Naive B cell (primary cell): ENCODE measurements at regions not wholly inside any gene's neighbourhood (a gene's known extent, or its start where the extent isn't known, plus 50 kb on each side); places are given as distances from the start of the nearest gene placed in this dataset.
"Not testable (repeated sequence)": the region's sequence is repeated elsewhere in the genome, so short reads cannot be mapped to it uniquely, and the experiment has no call there.

Experiments used
- ATAC-seq, 2 donors: fragments of 150-1000 bp; cut with Tn5 transposase; 2 replicates each; pipeline ENCODE4 v1.10.0; 2021; ENCODE audit warnings: low read depth in 2 of 2, mild to moderate bottlenecking in 2 of 2, moderate library complexity in 2 of 2
- DNase-seq: peaks from one replicate; pipeline ENCODE4 v3.0.0; 2022
- H3K27ac Mint-ChIP-seq, 6 donors: one replicate each; pipeline ENCODE4 v1.8.0; 2020 to 2022; ENCODE audit warnings: mild to moderate bottlenecking in 6 of 6, mixed read lengths in 6 of 6, moderate library complexity in 5 of 6, inconsistent platforms in 2 of 6
- H3K27me3 Mint-ChIP-seq, 3 donors: one replicate each; pipeline ENCODE4 v1.8.0; 2021 to 2022; ENCODE audit warnings: mixed read lengths in 3 of 3, mild to moderate bottlenecking in 1 of 3
- H3K36me3 Mint-ChIP-seq, 2 donors: one replicate each; pipeline ENCODE4 v1.8.0; 2020 to 2022; ENCODE audit warnings: mixed read lengths in 2 of 2, inconsistent platforms in 1 of 2, mild to moderate bottlenecking in 1 of 2
- H3K4me1 Mint-ChIP-seq, 3 donors: one replicate each; pipeline ENCODE4 v1.8.0; 2020 to 2022; ENCODE audit warnings: mixed read lengths in 3 of 3, inconsistent platforms in 1 of 3, mild to moderate bottlenecking in 1 of 3, moderate library complexity in 1 of 3
- H3K4me3 Mint-ChIP-seq, 8 donors: one replicate each; pipeline ENCODE4 v1.8.0; 2020 to 2022; ENCODE audit warnings: mild to moderate bottlenecking in 8 of 8, mixed read lengths in 8 of 8, moderate library complexity in 8 of 8, inconsistent platforms in 2 of 8
- H3K9me3 Mint-ChIP-seq, 7 donors: one replicate each; pipeline ENCODE4 v1.8.0; 2020 to 2022; ENCODE audit warnings: mixed read lengths in 7 of 7, mild to moderate bottlenecking in 5 of 7, inconsistent platforms in 2 of 7, moderate library complexity in 1 of 7

DNA sequence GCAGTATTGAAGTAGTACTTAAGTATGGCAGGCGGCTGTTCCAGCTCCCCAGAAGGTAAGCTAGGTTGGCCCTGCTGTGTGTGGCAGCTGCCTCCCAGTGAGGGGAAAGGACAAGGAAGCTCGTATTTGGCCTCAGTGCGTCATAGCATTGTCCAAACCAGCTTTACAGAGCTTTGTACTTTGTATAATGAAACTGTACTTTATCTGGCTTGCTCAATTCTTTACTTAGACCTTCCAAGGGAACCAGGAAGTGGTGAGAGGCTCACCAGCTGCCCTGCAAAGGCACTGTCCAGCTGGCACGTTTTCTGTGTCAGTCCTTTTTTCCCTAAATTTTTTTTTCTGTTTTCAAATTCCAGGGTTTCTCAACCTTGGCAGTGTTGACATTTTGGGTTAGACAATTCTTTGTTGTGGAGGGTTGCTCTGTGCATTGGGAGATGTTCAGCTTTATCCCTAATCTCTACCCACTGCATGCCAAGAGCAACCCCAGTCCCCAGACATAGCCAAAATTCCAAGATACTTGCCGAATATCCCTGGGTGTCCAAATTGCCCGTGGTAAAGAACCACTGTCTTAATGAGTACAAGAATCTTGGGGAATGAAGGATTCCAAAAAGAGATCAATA is 474.5 kb downstream of the LRRC70 start:
- H3K4me1 Mint-ChIP-seq, result no peaks in the 10 kb centered on the region
- no peaks in the 10 kb centered on the region for H3K27me3 Mint-ChIP-seq
- H3K9me3 Mint-ChIP-seq, result peaks cover 0 to 7% (median 3%) of the 10 kb centered on the region in 7 donors
- DNase-seq (no peak), ATAC-seq (no peak)
- H3K27ac Mint-ChIP-seq, result no peak overlapping the region
- no peaks in the 10 kb centered on the region for H3K36me3 Mint-ChIP-seq
- H3K4me3 Mint-ChIP-seq, result no peak overlapping the region

DNA sequence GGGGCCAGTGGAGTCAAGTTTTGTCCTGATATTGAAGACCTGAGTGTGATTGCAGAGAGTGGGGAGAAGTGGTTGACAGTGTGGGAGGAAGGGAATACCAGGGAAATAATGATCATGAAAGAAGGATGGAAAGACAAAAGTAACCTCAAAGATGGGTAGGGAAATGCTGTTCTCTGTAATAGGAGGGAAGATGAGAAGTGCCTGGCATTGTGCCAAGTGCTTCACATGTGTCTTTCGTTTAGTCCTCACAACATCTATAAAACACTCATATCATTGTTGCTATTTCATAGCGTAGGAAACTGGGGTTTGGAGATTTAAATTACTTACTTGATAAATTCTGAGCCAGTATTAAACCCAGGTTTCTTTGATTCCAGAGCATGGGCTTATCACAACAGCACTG is 472.3 kb downstream of the LRRC70 start:
- peaks cover 0 to 7% (median 3%) of the 10 kb centered on the region in 7 donors for H3K9me3 Mint-ChIP-seq
- no peak for ATAC-seq
- no peak for DNase-seq
- H3K27ac Mint-ChIP-seq, result no peak overlapping the region
- no peaks in the 10 kb centered on the region for H3K27me3 Mint-ChIP-seq
- no peak overlapping the region for H3K4me3 Mint-ChIP-seq
- no peaks in the 10 kb centered on the region for H3K36me3 Mint-ChIP-seq
- H3K4me1 Mint-ChIP-seq, result no peaks in the 10 kb centered on the region

DNA sequence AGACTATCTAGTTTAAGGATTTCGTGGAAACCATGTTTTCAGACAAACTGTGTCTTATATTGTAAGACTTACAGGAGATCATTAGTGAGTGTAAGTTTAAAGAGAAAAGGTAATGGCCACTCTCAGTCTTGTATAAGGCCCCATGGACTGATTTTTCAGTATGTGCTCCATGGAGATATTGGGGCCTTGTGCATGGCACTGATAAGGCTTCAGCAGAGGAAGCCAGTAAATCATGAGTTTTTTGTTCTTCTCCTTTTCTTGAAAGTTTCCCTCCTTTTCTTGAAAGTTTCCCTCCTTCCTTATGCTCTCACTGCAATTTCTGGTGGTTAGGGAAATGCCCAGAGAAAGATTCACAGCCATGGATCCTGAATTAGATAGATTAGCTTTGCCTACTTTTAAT is 471.3 kb downstream of the LRRC70 start:
- no peaks in the 10 kb centered on the region for H3K27me3 Mint-ChIP-seq

DNA sequence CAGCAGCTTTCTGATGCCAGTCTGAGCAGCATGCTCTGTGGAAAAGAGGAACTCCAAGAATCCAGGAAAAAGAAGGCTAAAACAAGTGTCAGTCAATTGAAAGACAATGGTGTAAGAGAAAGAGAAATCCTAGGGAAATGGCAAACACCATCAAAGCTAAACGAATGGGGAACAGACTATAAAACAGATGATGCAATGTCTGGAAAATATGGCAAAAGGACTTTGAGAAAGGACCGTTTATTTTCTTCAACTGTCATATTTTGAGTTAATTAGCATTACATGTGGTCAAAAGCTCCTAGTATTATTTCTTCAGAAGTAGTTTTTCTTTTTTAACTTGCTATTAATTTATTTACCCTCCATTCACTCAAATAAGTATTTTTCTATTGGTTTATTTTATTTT is 465.2 kb downstream of the LRRC70 start:
- no peaks in the 10 kb centered on the region for H3K36me3 Mint-ChIP-seq
- H3K4me1 Mint-ChIP-seq, result no peaks in the 10 kb centered on the region
- no peak for ATAC-seq
- peaks cover 0 to 1% (median 0%) of the 10 kb centered on the region in 7 donors for H3K9me3 Mint-ChIP-seq
- no peak for DNase-seq
- no peaks in the 10 kb centered on the region for H3K27me3 Mint-ChIP-seq
- no peak overlapping the region for H3K27ac Mint-ChIP-seq
- H3K4me3 Mint-ChIP-seq, result no peak overlapping the region

More for the DNA sequence above, 471.3 kb downstream of the LRRC70 start:
- peaks cover 0 to 4% (median 1%) of the 10 kb centered on the region in 7 donors for H3K9me3 Mint-ChIP-seq
- no peak for DNase-seq
- H3K4me1 Mint-ChIP-seq, result no peaks in the 10 kb centered on the region
- no peak overlapping the region for H3K4me3 Mint-ChIP-seq
- no peak overlapping the region for H3K27ac Mint-ChIP-seq
- no peaks in the 10 kb centered on the region for H3K36me3 Mint-ChIP-seq
- no peak for ATAC-seq

DNA sequence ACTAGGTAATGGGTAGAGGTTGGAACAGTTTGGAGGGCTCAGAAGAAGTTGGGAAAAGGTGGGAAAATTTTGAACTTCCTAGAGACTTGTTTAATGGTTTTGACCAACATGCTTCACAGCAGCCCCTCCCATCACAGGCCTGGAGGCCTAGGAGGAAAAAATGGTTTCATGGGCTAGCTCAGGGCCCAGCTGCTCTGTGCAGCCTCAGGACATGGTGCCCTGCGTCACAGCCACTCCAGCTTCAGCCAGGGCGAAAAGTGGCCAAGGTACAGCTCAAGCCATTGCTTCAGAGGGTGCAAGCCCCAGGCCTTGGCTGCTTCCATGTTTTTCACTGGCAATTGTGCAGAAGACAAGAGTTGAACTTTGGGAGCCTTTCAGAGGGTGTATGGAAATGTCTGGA is 453.7 kb downstream of the LRRC70 start:
- peaks cover 21 to 50% (median 34%) of the 10 kb centered on the region in 7 donors for H3K9me3 Mint-ChIP-seq
- H3K4me1 Mint-ChIP-seq, result no peaks in the 10 kb centered on the region
- H3K36me3 Mint-ChIP-seq, result peaks cover 0 to 14% of the 10 kb centered on the region in 2 donors
- H3K27me3 Mint-ChIP-seq, result no peaks in the 10 kb centered on the region
- no peak for DNase-seq
- no peak overlapping the region for H3K27ac Mint-ChIP-seq
- H3K4me3 Mint-ChIP-seq, result no peak overlapping the region
- ATAC-seq, result no peak

DNA sequence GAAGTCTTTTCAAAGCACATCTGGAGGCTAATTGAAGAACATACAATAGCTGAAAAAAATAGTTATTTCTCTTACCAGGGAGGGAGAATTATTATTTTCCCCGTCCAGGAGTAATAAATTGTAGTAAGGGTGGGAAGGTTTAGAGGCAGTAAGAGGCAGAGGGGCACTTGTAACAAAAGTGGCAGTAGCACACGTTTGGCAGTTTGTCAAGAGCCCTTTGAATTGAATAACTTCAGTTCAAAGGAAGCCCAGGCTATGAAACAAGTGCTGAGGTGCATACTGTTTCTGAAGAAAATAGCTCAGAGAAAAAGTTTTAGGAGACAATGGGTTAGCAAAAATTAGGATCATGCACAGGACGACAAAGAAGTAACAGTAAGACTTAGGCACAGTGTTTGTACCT is 451.3 kb downstream of the LRRC70 start:
- peaks cover 21 to 51% (median 34%) of the 10 kb centered on the region in 7 donors for H3K9me3 Mint-ChIP-seq
- no peak overlapping the region for H3K27ac Mint-ChIP-seq
- H3K36me3 Mint-ChIP-seq, result peaks cover 0 to 14% of the 10 kb centered on the region in 2 donors
- H3K4me3 Mint-ChIP-seq, result no peak overlapping the region
- no peaks in the 10 kb centered on the region for H3K4me1 Mint-ChIP-seq
- H3K27me3 Mint-ChIP-seq, result no peaks in the 10 kb centered on the region
- ATAC-seq (no peak), DNase-seq (no peak)

DNA sequence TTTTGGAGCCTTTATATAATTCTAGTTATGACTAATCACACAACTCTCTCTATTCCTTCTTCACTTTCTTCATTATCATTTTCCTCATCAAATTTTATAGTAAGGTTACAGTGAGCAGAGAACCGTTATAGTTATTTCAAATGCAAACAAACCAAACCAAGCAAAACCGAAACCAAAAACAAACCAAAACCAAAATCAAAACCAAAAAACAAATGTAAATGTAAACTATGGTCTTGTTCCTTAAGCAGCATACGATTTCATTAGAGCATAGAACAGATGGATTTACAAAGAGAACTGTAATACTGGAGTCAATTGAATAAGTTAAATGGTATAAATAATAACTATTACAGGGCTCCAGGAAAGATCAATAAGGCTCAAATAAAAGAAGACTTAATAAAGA is 447.1 kb downstream of the LRRC70 start:
- no peak for DNase-seq
- peaks cover 2 to 22% (median 7%) of the 10 kb centered on the region in 7 donors for H3K9me3 Mint-ChIP-seq
- no peak for ATAC-seq
- H3K27ac Mint-ChIP-seq, result peak overlapping the region in 1 of 6 donors; percentile 24
- no peaks in the 10 kb centered on the region for H3K27me3 Mint-ChIP-seq
- H3K4me3 Mint-ChIP-seq, result no peak overlapping the region
- no peaks in the 10 kb centered on the region for H3K36me3 Mint-ChIP-seq
- H3K4me1 Mint-ChIP-seq, result no peaks in the 10 kb centered on the region

DNA sequence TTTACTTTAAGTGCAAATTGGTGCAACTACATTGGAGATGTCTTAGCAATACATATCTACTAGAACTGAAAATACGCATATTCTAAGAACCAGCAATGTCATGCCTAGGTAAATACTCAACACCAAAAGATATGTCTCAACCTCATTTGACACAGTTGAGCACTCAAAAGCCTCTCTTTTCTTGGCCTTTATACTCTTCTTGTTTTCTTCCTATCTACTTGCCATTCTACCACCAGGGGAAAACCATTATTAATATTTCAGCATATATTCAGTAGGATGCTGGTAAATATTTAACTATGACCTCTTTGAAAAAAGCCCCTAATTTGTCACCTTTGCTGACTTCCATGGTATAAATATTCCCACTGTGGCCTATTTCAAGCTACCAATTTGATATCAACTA is 443.8 kb downstream of the LRRC70 start:
- Mint-ChIP-seq H3K4me1 (no peaks in the 10 kb centered on the region), H3K9me3 (peaks cover 0 to 28% (median 7%) of the 10 kb centered on the region in 7 donors), H3K27ac (no peak overlapping the region), H3K4me3 (no peak overlapping the region), H3K27me3 (no peaks in the 10 kb centered on the region), H3K36me3 (no peaks in the 10 kb centered on the region)
- ATAC-seq, result no peak
- DNase-seq, result no peak

DNA sequence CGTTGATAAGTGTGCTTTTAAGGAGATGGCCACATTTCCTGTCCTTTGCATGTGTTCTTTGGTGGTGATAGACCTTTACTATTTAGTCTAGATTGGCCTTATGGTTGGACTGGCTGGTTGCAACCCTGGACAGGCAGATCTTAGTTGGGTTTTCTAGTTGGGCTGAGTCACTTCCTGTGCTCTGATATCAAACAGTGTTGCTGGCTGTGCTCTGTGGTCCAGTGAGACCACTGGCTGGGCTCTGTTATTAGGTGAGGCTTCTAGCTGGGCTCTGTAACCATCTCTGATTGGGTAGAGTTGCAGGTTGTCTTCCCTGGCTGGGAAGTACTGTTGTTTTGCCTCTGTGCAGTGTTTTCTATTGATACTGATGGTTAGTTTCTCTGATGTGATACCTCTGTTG is 432.5 kb downstream of the LRRC70 start:
- Mint-ChIP-seq H3K4me3 (no peak overlapping the region), H3K27me3 (no peaks in the 10 kb centered on the region), H3K27ac (no peak overlapping the region), H3K36me3 (no peaks in the 10 kb centered on the region), H3K4me1 (no peaks in the 10 kb centered on the region), H3K9me3 (peaks cover 4 to 40% (median 23%) of the 10 kb centered on the region in 7 donors)
- ATAC-seq (no peak), DNase-seq (no peak)

DNA sequence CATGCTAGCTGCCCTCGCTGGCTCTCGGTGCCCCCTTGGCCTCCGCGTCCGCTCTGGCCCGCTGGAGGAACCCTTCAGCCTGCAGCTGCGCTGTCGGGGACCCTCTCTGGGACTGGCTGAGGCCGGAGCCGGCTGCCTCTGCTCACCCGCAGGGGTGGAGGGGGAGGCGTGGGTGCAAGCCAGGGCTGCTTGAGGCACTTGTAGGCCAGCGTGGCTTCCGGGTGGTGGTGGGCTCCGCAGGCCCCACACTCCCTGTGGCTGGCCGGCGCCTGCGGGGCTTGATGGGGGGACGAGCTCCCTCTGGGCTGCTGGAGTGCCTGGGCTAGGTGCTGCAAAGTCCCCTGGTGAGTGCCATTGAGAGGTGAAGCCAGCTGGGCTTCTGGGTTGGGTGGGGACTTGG is 429.6 kb downstream of the LRRC70 start:
- no peak overlapping the region for H3K4me3 Mint-ChIP-seq
- H3K27ac Mint-ChIP-seq, result no peak overlapping the region
- no peaks in the 10 kb centered on the region for H3K27me3 Mint-ChIP-seq
- ATAC-seq (no peak), DNase-seq (no peak)
- no peaks in the 10 kb centered on the region for H3K36me3 Mint-ChIP-seq
- peaks cover 4 to 46% (median 28%) of the 10 kb centered on the region in 7 donors for H3K9me3 Mint-ChIP-seq
- H3K4me1 Mint-ChIP-seq, result no peaks in the 10 kb centered on the region

DNA sequence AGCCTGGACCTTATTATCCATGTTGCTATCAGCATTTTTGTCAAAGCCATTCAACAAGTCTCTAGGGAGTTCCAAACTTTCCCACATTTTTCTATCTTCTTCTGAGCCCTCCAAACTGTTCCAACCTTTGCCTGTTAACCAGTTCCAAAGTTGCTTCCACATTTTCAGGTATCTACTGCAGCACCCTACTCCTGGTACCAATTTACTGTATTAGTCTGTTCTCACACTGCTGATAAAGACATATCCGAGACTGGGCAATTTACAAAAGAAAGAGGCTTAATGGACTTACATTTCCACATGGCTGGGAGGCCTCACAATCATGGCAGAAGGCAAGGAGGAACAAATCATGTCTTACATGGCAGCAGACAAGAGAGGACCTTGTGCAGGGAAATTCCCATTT is 416.2 kb downstream of the LRRC70 start:
- H3K27ac Mint-ChIP-seq, H3K27me3 Mint-ChIP-seq, DNase-seq, H3K4me1 Mint-ChIP-seq, H3K4me3 Mint-ChIP-seq, ATAC-seq, H3K36me3 Mint-ChIP-seq: not testable (repeated sequence)
- peaks cover 15 to 40% (median 19%) of the 10 kb centered on the region in 7 donors for H3K9me3 Mint-ChIP-seq

DNA sequence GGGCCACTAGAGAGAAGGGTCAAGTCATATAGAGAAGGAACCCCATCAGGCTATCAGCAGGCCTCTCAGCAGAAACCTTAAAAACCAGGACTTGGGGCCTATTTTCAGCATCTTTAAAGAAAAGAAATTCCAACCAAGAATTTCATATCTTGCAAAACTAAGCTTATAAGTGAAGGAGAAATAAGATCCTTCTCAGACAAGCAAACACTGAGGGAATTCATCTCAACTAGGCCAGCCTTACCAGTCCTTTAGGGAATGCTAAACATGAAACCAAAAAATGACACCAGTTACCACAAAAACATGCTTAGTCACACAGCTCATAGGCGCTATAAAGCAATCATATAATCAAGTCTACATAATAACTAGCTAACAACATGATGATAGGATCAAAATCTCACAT is 407.1 kb downstream of the LRRC70 start:
- DNase-seq (no peak), ATAC-seq (no peak)
- Mint-ChIP-seq H3K4me1 (no peaks in the 10 kb centered on the region), H3K36me3 (no peaks in the 10 kb centered on the region), H3K27me3 (no peaks in the 10 kb centered on the region), H3K9me3 (peaks cover 10 to 33% (median 22%) of the 10 kb centered on the region in 7 donors), H3K4me3 (no peak overlapping the region), H3K27ac (no peak overlapping the region)

DNA sequence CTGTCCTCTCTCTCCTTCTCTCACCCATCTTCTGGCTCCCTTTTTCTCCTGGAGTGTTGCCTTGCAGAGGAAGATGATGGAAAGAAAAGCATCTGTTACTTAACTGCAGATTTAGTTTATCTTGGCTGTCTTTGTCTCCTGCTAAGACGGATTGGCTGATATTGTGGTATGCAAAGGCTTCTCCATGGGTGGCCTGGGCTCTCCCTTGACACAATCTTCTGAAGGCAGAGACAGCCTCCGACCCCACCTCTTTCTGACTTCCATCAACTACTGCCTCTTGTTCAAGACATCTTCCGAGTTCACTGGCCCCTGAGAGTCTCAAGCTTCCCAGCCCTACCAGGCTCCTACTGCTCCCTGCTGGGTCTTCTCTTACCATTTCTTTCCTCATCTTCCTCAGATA is 403.7 kb downstream of the LRRC70 start:
- peaks cover 4 to 21% (median 16%) of the 10 kb centered on the region in 7 donors for H3K9me3 Mint-ChIP-seq
- no peak for ATAC-seq
- DNase-seq, result no peak

DNA sequence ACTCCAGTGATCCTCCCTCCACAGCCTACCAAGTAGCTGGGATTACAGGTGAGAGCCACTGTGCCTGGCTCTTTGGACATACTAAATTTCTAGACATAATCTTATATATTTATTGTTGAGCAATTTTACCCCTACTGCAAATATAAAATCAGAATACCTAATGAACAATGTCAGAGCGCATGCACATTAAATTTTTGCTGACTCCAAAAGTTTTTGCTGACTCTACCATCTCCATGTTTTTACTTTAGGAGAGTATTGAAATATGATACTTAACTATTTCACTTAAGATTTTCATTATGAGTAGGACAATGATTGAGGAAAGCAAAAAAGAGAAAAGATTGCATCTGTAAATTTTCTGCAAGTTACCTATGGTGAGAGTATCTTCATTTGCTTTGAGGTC is 402.3 kb downstream of the LRRC70 start:
- ATAC-seq, result no peak
- DNase-seq, result no peak
- Mint-ChIP-seq H3K4me1 (no peaks in the 10 kb centered on the region), H3K4me3 (no peak overlapping the region), H3K27me3 (no peaks in the 10 kb centered on the region), H3K27ac (no peak overlapping the region), H3K36me3 (no peaks in the 10 kb centered on the region), H3K9me3 (peaks cover 1 to 10% (median 5%) of the 10 kb centered on the region in 7 donors)

More for the DNA sequence above, 403.7 kb downstream of the LRRC70 start:
- Mint-ChIP-seq H3K27ac (no peak overlapping the region), H3K4me3 (no peak overlapping the region), H3K27me3 (no peaks in the 10 kb centered on the region), H3K36me3 (no peaks in the 10 kb centered on the region), H3K4me1 (no peaks in the 10 kb centered on the region)

DNA sequence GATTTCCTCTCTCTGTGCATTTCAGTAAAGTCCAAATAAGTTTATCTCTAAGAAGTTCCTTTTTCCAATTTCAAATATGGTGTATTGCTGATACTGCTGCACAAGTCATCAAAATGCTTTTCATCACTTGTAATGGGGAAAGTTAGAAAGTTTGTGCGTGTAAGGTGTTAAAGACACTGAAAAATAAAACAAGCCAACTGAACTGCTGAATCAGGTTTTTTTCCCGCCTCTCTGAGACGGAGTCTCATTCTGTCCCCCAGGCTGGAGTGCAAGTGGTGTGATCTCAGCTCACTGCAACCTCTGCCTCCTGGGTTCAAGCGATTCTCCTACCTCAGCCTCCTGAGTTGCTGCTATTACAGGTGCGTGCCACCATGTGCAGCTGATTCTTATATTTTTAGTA is 400.9 kb downstream of the LRRC70 start:
- DNase-seq, result no peak
- Mint-ChIP-seq H3K4me1 (no peaks in the 10 kb centered on the region), H3K36me3 (no peaks in the 10 kb centered on the region), H3K27ac (no peak overlapping the region), H3K27me3 (no peaks in the 10 kb centered on the region), H3K9me3 (peaks cover 0 to 4% (median 1%) of the 10 kb centered on the region in 7 donors), H3K4me3 (no peak overlapping the region)
- ATAC-seq, result no peak
